ENCODE measurements at regions not wholly inside any gene's neighbourhood (a gene's known extent, or its start where the extent isn't known, plus 50 kb on each side); places are given as distances from the start of the nearest gene placed in this dataset.

DNA sequence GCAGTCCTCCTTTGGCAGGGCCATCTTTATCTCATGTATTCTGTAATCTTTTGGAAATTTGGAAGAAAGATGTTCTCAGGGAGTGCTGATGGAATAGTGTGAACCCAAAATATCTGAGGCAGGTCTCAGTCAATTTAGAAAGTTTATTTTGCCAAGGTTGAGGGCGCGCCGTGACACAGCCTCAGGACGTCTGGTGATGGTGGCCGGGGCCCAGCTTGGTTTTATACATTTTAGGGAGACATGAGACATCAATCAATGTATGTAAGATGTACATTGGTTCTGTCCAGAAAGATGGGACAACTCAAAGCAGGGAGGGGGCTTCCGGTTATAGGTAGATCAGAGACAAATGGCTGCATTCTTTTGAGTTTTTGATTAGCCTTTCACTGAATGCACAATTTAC is 89.8 kb downstream of the ERMARD start:
- ChIA-PET POLR2A (no interaction called here), CTCF (interaction anchor here (3.4 kb wide), 1 partner anchor 9 kb away, joined by 28 read pairs; no protein-coding TSS in a partner anchor)
- H3K79me2 ChIP-seq (ENCODE audit: insufficient read depth) = no peaks in the 10 kb centered on the region
- TF ChIP-seq POLR2AphosphoS5 (IDR thresholded peaks at IDR 0.05; ENCODE audit: low read depth, low read length) = no peak
- no peak for TF ChIP-seq RCOR1 (IDR thresholded peaks at IDR 0.05; ENCODE audit: low read length)
- no peak for TF ChIP-seq YY1 (IDR thresholded peaks at IDR 0.05; ENCODE audit: low read depth)
- TF ChIP-seq EP300 (IDR thresholded peaks at IDR 0.05; ENCODE audit: borderline replicate concordance in 1 of 2, low read depth in 1 of 2, low read length in 1 of 2) = no peak
- TF ChIP-seq, protein P1, sequence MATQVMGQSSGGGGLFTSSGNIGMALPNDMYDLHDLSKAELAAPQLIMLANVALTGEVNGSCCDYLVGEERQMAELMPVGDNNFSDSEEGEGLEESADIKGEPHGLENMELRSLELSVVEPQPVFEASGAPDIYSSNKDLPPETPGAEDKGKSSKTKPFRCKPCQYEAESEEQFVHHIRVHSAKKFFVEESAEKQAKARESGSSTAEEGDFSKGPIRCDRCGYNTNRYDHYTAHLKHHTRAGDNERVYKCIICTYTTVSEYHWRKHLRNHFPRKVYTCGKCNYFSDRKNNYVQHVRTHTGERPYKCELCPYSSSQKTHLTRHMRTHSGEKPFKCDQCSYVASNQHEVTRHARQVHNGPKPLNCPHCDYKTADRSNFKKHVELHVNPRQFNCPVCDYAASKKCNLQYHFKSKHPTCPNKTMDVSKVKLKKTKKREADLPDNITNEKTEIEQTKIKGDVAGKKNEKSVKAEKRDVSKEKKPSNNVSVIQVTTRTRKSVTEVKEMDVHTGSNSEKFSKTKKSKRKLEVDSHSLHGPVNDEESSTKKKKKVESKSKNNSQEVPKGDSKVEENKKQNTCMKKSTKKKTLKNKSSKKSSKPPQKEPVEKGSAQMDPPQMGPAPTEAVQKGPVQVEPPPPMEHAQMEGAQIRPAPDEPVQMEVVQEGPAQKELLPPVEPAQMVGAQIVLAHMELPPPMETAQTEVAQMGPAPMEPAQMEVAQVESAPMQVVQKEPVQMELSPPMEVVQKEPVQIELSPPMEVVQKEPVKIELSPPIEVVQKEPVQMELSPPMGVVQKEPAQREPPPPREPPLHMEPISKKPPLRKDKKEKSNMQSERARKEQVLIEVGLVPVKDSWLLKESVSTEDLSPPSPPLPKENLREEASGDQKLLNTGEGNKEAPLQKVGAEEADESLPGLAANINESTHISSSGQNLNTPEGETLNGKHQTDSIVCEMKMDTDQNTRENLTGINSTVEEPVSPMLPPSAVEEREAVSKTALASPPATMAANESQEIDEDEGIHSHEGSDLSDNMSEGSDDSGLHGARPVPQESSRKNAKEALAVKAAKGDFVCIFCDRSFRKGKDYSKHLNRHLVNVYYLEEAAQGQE (IDR thresholded peaks at IDR 0.05; ENCODE audit: low read depth, low read length) = no peak
- TF ChIP-seq GATA2 (CRISPR knock-in tag; IDR thresholded peaks at IDR 0.05) = no peak
- TF ChIP-seq, protein P2, sequence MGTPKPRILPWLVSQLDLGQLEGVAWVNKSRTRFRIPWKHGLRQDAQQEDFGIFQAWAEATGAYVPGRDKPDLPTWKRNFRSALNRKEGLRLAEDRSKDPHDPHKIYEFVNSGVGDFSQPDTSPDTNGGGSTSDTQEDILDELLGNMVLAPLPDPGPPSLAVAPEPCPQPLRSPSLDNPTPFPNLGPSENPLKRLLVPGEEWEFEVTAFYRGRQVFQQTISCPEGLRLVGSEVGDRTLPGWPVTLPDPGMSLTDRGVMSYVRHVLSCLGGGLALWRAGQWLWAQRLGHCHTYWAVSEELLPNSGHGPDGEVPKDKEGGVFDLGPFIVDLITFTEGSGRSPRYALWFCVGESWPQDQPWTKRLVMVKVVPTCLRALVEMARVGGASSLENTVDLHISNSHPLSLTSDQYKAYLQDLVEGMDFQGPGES (IDR thresholded peaks at IDR 0.05; ENCODE audit: low read depth, low read length) = no peak
- TF ChIP-seq FOXJ3 (CRISPR knock-in tag; IDR thresholded peaks at IDR 0.05) = no peak
- TF ChIP-seq, protein P3, sequence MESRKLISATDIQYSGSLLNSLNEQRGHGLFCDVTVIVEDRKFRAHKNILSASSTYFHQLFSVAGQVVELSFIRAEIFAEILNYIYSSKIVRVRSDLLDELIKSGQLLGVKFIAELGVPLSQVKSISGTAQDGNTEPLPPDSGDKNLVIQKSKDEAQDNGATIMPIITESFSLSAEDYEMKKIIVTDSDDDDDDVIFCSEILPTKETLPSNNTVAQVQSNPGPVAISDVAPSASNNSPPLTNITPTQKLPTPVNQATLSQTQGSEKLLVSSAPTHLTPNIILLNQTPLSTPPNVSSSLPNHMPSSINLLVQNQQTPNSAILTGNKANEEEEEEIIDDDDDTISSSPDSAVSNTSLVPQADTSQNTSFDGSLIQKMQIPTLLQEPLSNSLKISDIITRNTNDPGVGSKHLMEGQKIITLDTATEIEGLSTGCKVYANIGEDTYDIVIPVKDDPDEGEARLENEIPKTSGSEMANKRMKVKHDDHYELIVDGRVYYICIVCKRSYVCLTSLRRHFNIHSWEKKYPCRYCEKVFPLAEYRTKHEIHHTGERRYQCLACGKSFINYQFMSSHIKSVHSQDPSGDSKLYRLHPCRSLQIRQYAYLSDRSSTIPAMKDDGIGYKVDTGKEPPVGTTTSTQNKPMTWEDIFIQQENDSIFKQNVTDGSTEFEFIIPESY (IDR thresholded peaks at IDR 0.05; ENCODE audit: borderline replicate concordance, low read depth) = no peak
- TF ChIP-seq, protein P4, sequence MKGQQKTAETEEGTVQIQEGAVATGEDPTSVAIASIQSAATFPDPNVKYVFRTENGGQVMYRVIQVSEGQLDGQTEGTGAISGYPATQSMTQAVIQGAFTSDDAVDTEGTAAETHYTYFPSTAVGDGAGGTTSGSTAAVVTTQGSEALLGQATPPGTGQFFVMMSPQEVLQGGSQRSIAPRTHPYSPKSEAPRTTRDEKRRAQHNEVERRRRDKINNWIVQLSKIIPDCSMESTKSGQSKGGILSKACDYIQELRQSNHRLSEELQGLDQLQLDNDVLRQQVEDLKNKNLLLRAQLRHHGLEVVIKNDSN (IDR thresholded peaks at IDR 0.05; ENCODE audit: borderline replicate concordance, low read depth) = no peak
- TF ChIP-seq JUND (IDR thresholded peaks at IDR 0.05) = no peak
- no peak for TF ChIP-seq EZH2phosphoT487 (IDR thresholded peaks at IDR 0.05; ENCODE audit: borderline replicate concordance, low read depth)
- no peak for TF ChIP-seq CTCF (IDR thresholded peaks at IDR 0.05)
- TF ChIP-seq, protein P5, sequence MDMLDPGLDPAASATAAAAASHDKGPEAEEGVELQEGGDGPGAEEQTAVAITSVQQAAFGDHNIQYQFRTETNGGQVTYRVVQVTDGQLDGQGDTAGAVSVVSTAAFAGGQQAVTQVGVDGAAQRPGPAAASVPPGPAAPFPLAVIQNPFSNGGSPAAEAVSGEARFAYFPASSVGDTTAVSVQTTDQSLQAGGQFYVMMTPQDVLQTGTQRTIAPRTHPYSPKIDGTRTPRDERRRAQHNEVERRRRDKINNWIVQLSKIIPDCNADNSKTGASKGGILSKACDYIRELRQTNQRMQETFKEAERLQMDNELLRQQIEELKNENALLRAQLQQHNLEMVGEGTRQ (IDR thresholded peaks at IDR 0.05; ENCODE audit: borderline replicate concordance, low read depth, low read length) = no peak
- no peak for TF ChIP-seq RFX5 (IDR thresholded peaks at IDR 0.05; ENCODE audit: low read length)
- TF ChIP-seq TAF1 (IDR thresholded peaks at IDR 0.05; ENCODE audit: borderline replicate concordance, low read depth, low read length) = no peak
- no peaks in the 10 kb centered on the region; the same call in 1 of the 2 replicates for H3K27me3 ChIP-seq (ENCODE audit: insufficient read depth)
- no peak overlapping the region for H3K4me2 ChIP-seq
- H4K20me1 ChIP-seq (ENCODE audit: insufficient read depth) = no peaks in the 10 kb centered on the region
- H3K9me2 ChIP-seq = no peaks in the 10 kb centered on the region
- H2AFZ ChIP-seq (ENCODE audit: low read depth) = no peak overlapping the region
- H3K36me3 ChIP-seq (replicated peaks in 1 of 2; ENCODE audit: control insufficient read depth in 1 of 2, insufficient read depth in 2 of 2, low read length in 1 of 2) = no peaks in the 10 kb centered on the region
- H3K9me3 ChIP-seq = no peaks in the 10 kb centered on the region
- H3K9ac ChIP-seq = no peak overlapping the region
- no peaks in the 10 kb centered on the region for H3F3A ChIP-seq (replicated peaks; ENCODE audit: insufficient read depth)
- 81% methylated on average over 6 of the region's 6 CpGs for WGBS (ENCODE audit: low lambda C conversion rate)
- H3K4me3 ChIP-seq (ENCODE audit: low read depth in 2 of 2, low read length in 1 of 2) = no peak overlapping the region
- peaks cover 0 to 17% of the 10 kb centered on the region in 2 experiments; a peak in 1 of 4 replicates for H3K4me1 ChIP-seq (ENCODE audit: control insufficient read depth in 1 of 2, insufficient read depth in 2 of 2, low read depth in 1 of 2, low read length in 1 of 2)
- DNase-seq = no peak
- H3K27ac ChIP-seq (ENCODE audit: low read depth in 2 of 2, low read length in 1 of 2) = no peak overlapping the region

Data from SK-N-SH (cell line).